Astrocyte (in vitro differentiated cells and primary cell): ENCODE measurements at regions not wholly inside any gene's neighbourhood (a gene's known extent, or its start where the extent isn't known, plus 50 kb on each side); places are given as distances from the start of the nearest gene placed in this dataset.

Experiments used
- DNase-seq: peaks from one replicate; pipeline ENCODE4 v3.0.0-alpha.2; 2010; ENCODE audit warnings: low read depth
- FAIRE-seq: peaks from 2 replicates; lab custom pipeline; 2011; peaks lifted over from hg19 to GRCh38; lab: Jason Lieb, UNC
- H2AFZ ChIP-seq: 2 replicates; pipeline ENCODE4 v1.6.0; 2012; ENCODE audit warnings: low read depth, low read length, inconsistent platforms
- H3K27ac ChIP-seq: 2 replicates; pipeline ENCODE4 v1.5.1; 2011; ENCODE audit warnings: low read depth, low read length, inconsistent platforms
- H3K27me3 ChIP-seq: 2 replicates; pipeline ENCODE4 v1.6.0; 2011; ENCODE audit warnings: low read length, inconsistent platforms; ENCODE audit not compliant: insufficient read depth
- H3K36me3 ChIP-seq: 2 replicates; pipeline ENCODE4 v1.5.1; 2011; ENCODE audit warnings: low read length, inconsistent platforms; ENCODE audit not compliant: insufficient read depth
- H3K4me1 ChIP-seq: 2 replicates; pipeline ENCODE4 v1.5.1; 2011; ENCODE audit warnings: low read length, inconsistent platforms; ENCODE audit not compliant: insufficient read depth
- H3K4me2 ChIP-seq: 2 replicates; pipeline ENCODE4 v1.6.0; 2012; ENCODE audit warnings: low read length, inconsistent platforms
- H3K4me3 ChIP-seq: 2 replicates; pipeline ENCODE4 v1.5.1; 2011; ENCODE audit warnings: low read depth, mild to moderate bottlenecking, low read length, inconsistent platforms; ENCODE audit not compliant: insufficient read depth
- H3K79me2 ChIP-seq: 2 replicates; pipeline ENCODE4 v1.6.0; 2012; ENCODE audit warnings: mild to moderate bottlenecking, low read length, inconsistent platforms; ENCODE audit not compliant: insufficient read depth
- H3K9ac ChIP-seq: 2 replicates; pipeline ENCODE4 v1.6.0; 2012; ENCODE audit warnings: mild to moderate bottlenecking, low read length, inconsistent platforms
- H3K9me3 ChIP-seq: 2 replicates; pipeline ENCODE4 v1.5.1; 2012; ENCODE audit warnings: low read depth, mild to moderate bottlenecking, low read length, inconsistent platforms; ENCODE audit not compliant: insufficient read depth
- H4K20me1 ChIP-seq: 2 replicates; pipeline ENCODE4 v1.6.0; 2012; ENCODE audit warnings: low read length, inconsistent platforms; ENCODE audit not compliant: insufficient read depth
- H3K27ac Mint-ChIP-seq: one replicate; pipeline ENCODE4 v1.8.0; 2021; ENCODE audit warnings: mild to moderate bottlenecking, mixed read lengths; ENCODE audit not compliant: unreplicated experiment
- H3K27me3 Mint-ChIP-seq: one replicate; pipeline ENCODE4 v1.8.0; 2021; ENCODE audit warnings: low read depth, mixed read lengths; ENCODE audit not compliant: unreplicated experiment
- H3K36me3 Mint-ChIP-seq: one replicate; pipeline ENCODE4 v1.8.0; 2021; ENCODE audit warnings: low read depth, mixed read lengths; ENCODE audit not compliant: unreplicated experiment
- H3K4me1 Mint-ChIP-seq: one replicate; pipeline ENCODE4 v1.8.0; 2021; ENCODE audit warnings: low read depth, mixed read lengths; ENCODE audit not compliant: unreplicated experiment
- H3K4me3 Mint-ChIP-seq: one replicate; pipeline ENCODE4 v1.8.0; 2021; ENCODE audit warnings: mild to moderate bottlenecking, moderate library complexity, mixed read lengths; ENCODE audit not compliant: unreplicated experiment
- H3K9me3 Mint-ChIP-seq: one replicate; pipeline ENCODE4 v1.8.0; 2021; ENCODE audit warnings: mild to moderate bottlenecking, mixed read lengths; ENCODE audit not compliant: unreplicated experiment
- EZH2 ChIP-seq: IDR thresholded peaks from 2 replicates; pipeline ENCODE4 v1.6.1; 2012; ENCODE audit warnings: mild to moderate bottlenecking, low read length, inconsistent platforms; ENCODE audit not compliant: insufficient read depth
- TF ChIP-seq, protein P1 (sequence below): IDR thresholded peaks from 2 replicates; pipeline ENCODE4 v1.5.1; 2011; ENCODE audit warnings: low read depth, mild to moderate bottlenecking, inconsistent platforms, low read length, moderate library complexity; ENCODE audit not compliant: insufficient read depth

DNA sequence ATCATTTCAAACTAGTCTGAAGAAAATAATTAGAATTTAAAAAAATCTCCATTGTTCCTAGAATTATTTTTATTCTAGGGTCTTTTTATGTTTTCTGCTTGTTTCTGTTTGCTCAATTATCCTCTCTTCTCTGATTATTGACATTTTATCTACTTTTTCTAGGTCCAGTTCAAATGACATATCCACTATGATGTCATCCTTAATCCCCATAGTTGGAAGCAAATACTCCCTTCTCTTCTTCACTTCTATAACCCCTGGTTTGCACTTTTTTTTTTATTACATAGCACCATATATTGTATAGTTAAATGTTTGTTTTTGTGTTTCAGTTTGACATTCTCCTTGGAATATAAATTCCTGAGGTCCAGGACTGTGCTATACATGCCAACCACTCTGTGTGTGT is 82.6 kb downstream of the CT47B1 start:
- Histone ChIP-seq H3K4me2 (no peak overlapping the region), H3K27me3 (no peaks in the 10 kb centered on the region), H3K9me3 (no peaks in the 10 kb centered on the region), H3K79me2 (no peaks in the 10 kb centered on the region), H4K20me1 (no peaks in the 10 kb centered on the region), H3K27ac (no peak overlapping the region), H3K4me3 (no peak overlapping the region), H3K9ac (no peak overlapping the region), H3K36me3 (no peaks in the 10 kb centered on the region), H2AFZ (no peak overlapping the region), H3K4me1 (peaks cover 16% of the 10 kb centered on the region)
- Mint-ChIP-seq H3K4me3 (no peak overlapping the region), H3K9me3 (no peaks in the 10 kb centered on the region), H3K4me1 (peaks cover 9% of the 10 kb centered on the region), H3K36me3 (no peaks in the 10 kb centered on the region), H3K27ac (no peak overlapping the region), H3K27me3 (peaks cover 6% of the 10 kb centered on the region)
- no peak for FAIRE-seq
- no peak for DNase-seq
- no peak for TF ChIP-seq EZH2
- TF ChIP-seq, protein P1, sequence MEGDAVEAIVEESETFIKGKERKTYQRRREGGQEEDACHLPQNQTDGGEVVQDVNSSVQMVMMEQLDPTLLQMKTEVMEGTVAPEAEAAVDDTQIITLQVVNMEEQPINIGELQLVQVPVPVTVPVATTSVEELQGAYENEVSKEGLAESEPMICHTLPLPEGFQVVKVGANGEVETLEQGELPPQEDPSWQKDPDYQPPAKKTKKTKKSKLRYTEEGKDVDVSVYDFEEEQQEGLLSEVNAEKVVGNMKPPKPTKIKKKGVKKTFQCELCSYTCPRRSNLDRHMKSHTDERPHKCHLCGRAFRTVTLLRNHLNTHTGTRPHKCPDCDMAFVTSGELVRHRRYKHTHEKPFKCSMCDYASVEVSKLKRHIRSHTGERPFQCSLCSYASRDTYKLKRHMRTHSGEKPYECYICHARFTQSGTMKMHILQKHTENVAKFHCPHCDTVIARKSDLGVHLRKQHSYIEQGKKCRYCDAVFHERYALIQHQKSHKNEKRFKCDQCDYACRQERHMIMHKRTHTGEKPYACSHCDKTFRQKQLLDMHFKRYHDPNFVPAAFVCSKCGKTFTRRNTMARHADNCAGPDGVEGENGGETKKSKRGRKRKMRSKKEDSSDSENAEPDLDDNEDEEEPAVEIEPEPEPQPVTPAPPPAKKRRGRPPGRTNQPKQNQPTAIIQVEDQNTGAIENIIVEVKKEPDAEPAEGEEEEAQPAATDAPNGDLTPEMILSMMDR, result no peak

DNA sequence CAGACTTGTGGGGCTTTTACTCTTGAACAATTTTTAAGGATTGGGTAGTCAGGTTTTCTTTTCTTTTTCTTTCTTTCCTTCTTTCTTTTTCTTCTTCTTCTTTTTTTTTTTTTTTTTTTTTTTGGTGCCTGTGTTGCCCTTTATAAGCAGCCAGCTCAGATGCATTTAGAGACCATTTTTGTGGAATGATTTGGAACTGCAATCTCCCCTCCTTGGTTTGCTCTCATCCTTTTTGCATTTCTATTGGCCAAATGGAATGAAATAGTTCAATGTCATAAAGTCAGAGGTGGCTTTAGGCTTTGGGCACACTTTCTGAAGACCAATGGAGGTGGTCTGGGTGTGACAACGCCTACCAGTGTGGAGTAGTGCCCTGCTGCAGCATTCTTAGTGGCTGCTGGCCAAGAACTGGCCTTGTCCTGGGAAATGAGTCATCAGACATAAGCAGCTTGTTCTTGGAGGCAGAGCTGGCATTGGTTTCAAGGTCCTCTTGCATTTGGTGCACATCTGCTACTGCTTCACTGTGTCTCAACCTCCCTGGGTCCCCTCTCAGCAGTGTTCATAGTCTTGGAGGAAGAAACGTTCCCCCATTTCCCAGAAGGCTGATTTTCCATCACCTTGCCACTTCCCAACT is 84.5 kb downstream of the CT47B1 start:
- no peak overlapping the region for H3K4me3 ChIP-seq
- TF ChIP-seq, protein P1, result no peak
- no peak for TF ChIP-seq EZH2
- no peak overlapping the region for H3K4me3 Mint-ChIP-seq
- no peak overlapping the region for H3K27ac ChIP-seq
- peaks cover 2% of the 10 kb centered on the region for H3K27me3 Mint-ChIP-seq
- peaks cover 7% of the 10 kb centered on the region for H3K4me1 ChIP-seq
- no peaks in the 10 kb centered on the region for H3K9me3 Mint-ChIP-seq
- no peaks in the 10 kb centered on the region for H3K9me3 ChIP-seq
- peak overlapping the region; percentile 14 for H3K4me2 ChIP-seq
- no peaks in the 10 kb centered on the region for H4K20me1 ChIP-seq
- no peaks in the 10 kb centered on the region for H3K79me2 ChIP-seq
- DNase-seq, result peak; percentile 73
- peaks cover 9% of the 10 kb centered on the region for H3K4me1 Mint-ChIP-seq
- no peaks in the 10 kb centered on the region for H3K27me3 ChIP-seq
- peak; percentile 99 for FAIRE-seq
- no peak overlapping the region for H3K27ac Mint-ChIP-seq
- no peaks in the 10 kb centered on the region for H3K36me3 ChIP-seq
- H3K36me3 Mint-ChIP-seq, result no peaks in the 10 kb centered on the region
- H3K9ac ChIP-seq, result no peak overlapping the region
- no peak overlapping the region for H2AFZ ChIP-seq

DNA sequence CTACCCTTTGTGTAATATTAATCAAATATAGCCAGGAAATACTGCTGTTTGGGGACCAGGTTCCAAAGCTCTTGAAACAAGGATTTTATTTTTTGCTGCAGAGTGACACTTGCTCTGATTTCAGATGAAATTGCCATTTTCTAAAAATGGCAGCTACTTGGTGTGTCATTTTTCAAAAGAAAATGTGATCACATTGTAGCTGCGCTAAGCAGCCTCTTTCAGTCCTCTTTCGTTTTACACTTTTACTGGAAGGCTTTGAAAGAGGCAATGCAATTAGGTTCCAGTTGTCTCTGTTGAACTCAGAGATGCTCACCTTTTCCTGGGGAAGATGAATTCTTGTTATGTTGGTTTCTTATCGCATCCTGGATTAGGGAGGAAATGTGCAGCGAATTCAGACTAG is 85.1 kb downstream of the CT47B1 start:
- FAIRE-seq (peak; percentile 5), DNase-seq (no peak)
- H4K20me1 ChIP-seq, result no peaks in the 10 kb centered on the region
- peaks cover 7% of the 10 kb centered on the region for H3K4me1 ChIP-seq
- H3K4me3 ChIP-seq, result no peak overlapping the region
- H3K4me2 ChIP-seq, result peak overlapping the region; percentile 36
- no peaks in the 10 kb centered on the region for H3K9me3 Mint-ChIP-seq
- no peaks in the 10 kb centered on the region for H3K9me3 ChIP-seq
- peak overlapping the region; percentile 52 for H2AFZ ChIP-seq
- H3K27me3 ChIP-seq, result no peaks in the 10 kb centered on the region
- TF ChIP-seq, protein P1, result no peak
- no peak for TF ChIP-seq EZH2
- H3K27ac Mint-ChIP-seq, result no peak overlapping the region
- no peak overlapping the region for H3K4me3 Mint-ChIP-seq
- no peaks in the 10 kb centered on the region for H3K36me3 ChIP-seq
- H3K4me1 Mint-ChIP-seq, result peaks cover 9% of the 10 kb centered on the region
- no peak overlapping the region for H3K27ac ChIP-seq
- H3K36me3 Mint-ChIP-seq, result no peaks in the 10 kb centered on the region
- H3K9ac ChIP-seq, result no peak overlapping the region
- H3K79me2 ChIP-seq, result no peaks in the 10 kb centered on the region
- H3K27me3 Mint-ChIP-seq, result peaks cover 4% of the 10 kb centered on the region
